Stomach (tissue), 4 donors: ENCODE measurements at regions not wholly inside any gene's neighbourhood (a gene's known extent, or its start where the extent isn't known, plus 50 kb on each side); places are given as distances from the start of the nearest gene placed in this dataset.

Experiments used
- POLR2A ChIP-seq, 4 donors: fragments of 450-650 bp; IDR thresholded peaks; one replicate each; pipeline ENCODE4 v1.6.1; 2016; ENCODE audit warnings: antibody characterized with exemption in 4 of 4, control low read depth in 2 of 4, mild to moderate bottlenecking in 1 of 4, moderate library complexity in 1 of 4
- POLR2AphosphoS5 ChIP-seq, 3 donors: sonication (generic); formaldehyde crosslinking; IDR thresholded peaks; one replicate each; pipeline ENCODE4 v1.6.1; 2016; ENCODE audit warnings: antibody characterized with exemption in 3 of 3
- TF ChIP-seq, protein P1 (sequence below), 7 experiments: fragments of 450-650 bp in 4 of 7; fragments of 200-600 bp in 3 of 7; sonication (generic) in 3 of 7; IDR thresholded peaks; one replicate each; pipeline ENCODE4 v1.5.1; 2016 to 2019; ENCODE audit warnings: antibody characterized with exemption in 7 of 7, control low read depth in 2 of 7, mild to moderate bottlenecking in 1 of 7

DNA sequence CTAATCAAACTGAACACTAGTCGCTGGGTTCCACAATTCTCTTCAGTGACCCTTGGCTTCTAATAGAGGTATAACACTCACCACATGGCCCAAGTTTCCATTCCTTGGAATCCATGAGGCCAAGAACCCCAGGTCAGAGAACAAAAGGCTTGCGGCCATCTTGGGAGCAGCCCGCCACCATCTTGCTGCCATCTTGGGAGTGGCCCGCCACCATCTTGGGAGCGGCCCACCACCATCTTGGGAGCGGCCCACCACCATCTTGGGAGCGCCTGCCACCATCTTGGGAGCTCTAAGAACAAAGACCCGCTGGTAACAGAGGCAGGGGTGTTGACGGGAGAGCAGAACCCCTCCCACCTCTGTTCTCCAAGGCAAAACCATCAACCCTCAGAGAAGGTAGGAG is 493.4 kb downstream of the MATN1 start:
- TF ChIP-seq, protein P1, sequence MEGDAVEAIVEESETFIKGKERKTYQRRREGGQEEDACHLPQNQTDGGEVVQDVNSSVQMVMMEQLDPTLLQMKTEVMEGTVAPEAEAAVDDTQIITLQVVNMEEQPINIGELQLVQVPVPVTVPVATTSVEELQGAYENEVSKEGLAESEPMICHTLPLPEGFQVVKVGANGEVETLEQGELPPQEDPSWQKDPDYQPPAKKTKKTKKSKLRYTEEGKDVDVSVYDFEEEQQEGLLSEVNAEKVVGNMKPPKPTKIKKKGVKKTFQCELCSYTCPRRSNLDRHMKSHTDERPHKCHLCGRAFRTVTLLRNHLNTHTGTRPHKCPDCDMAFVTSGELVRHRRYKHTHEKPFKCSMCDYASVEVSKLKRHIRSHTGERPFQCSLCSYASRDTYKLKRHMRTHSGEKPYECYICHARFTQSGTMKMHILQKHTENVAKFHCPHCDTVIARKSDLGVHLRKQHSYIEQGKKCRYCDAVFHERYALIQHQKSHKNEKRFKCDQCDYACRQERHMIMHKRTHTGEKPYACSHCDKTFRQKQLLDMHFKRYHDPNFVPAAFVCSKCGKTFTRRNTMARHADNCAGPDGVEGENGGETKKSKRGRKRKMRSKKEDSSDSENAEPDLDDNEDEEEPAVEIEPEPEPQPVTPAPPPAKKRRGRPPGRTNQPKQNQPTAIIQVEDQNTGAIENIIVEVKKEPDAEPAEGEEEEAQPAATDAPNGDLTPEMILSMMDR (IDR thresholded peaks at IDR 0.05) = no peak
- TF ChIP-seq POLR2A (IDR thresholded peaks at IDR 0.05) (no peak), POLR2AphosphoS5 (IDR thresholded peaks at IDR 0.05) (no peak)
